Gastroesophageal sphincter (tissue), 3 donors: ENCODE measurements at regions not wholly inside any gene's neighbourhood (a gene's known extent, or its start where the extent isn't known, plus 50 kb on each side); places are given as distances from the start of the nearest gene placed in this dataset.

Source experiments
- POLR2A ChIP-seq, 2 donors: fragments of 450-650 bp; IDR thresholded peaks; one replicate each; pipeline ENCODE4 v1.6.1; 2017; ENCODE audit warnings: antibody characterized with exemption in 2 of 2, mild to moderate bottlenecking in 2 of 2, moderate library complexity in 1 of 2
- TF ChIP-seq, protein P1 (sequence below), 4 experiments: fragments of 200-600 bp in 2 of 4; fragments of 450-650 bp in 2 of 4; sonication (generic) in 1 of 4; IDR thresholded peaks; one replicate each; pipeline ENCODE4 v1.5.1; 2017 to 2019; ENCODE audit warnings: antibody characterized with exemption in 4 of 4, mild to moderate bottlenecking in 2 of 4, moderate library complexity in 2 of 4

DNA sequence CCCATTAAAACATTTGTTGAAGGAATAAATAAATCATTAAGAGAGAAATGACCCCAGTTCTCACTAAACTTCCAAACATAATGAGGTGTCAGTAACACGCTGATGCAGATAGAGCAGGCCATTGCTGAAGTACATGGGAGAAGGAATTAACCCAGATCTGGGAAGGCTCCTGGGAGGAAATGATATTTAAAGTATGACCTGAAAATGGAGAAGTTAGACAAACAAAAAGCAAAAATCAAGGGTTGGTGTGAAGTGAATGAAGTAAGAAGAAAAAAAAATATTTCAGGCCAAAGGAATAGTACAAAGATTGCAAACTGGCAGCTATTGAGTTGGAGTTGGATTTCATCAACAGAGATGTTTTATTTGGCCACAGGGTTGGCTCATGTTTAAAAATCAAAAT lies 71.4 kb downstream of the RGS2 start:
- TF ChIP-seq POLR2A (IDR thresholded peaks at IDR 0.05) = no peak
- TF ChIP-seq, protein P1, sequence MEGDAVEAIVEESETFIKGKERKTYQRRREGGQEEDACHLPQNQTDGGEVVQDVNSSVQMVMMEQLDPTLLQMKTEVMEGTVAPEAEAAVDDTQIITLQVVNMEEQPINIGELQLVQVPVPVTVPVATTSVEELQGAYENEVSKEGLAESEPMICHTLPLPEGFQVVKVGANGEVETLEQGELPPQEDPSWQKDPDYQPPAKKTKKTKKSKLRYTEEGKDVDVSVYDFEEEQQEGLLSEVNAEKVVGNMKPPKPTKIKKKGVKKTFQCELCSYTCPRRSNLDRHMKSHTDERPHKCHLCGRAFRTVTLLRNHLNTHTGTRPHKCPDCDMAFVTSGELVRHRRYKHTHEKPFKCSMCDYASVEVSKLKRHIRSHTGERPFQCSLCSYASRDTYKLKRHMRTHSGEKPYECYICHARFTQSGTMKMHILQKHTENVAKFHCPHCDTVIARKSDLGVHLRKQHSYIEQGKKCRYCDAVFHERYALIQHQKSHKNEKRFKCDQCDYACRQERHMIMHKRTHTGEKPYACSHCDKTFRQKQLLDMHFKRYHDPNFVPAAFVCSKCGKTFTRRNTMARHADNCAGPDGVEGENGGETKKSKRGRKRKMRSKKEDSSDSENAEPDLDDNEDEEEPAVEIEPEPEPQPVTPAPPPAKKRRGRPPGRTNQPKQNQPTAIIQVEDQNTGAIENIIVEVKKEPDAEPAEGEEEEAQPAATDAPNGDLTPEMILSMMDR (IDR thresholded peaks at IDR 0.05) = no peak
